Thyroid gland (tissue), 4 donors: ENCODE measurements at regions not wholly inside any gene's neighbourhood (a gene's known extent, or its start where the extent isn't known, plus 50 kb on each side); places are given as distances from the start of the nearest gene placed in this dataset.

ENCODE experiments used
- DNase-seq, 2 donors: peaks; one replicate each; pipeline ENCODE4 v3.0.0-alpha.2; 2019
- H3K27ac ChIP-seq, 3 donors: fragments of 200-600 bp; sonication (generic); 1 replicate in 2 of 3; 2 replicates in 1 of 3; pipeline ENCODE4 v1.5.1; 2016 to 2019; ENCODE audit warnings: mild to moderate bottlenecking in 1 of 3, moderate library complexity in 1 of 3
- H3K27me3 ChIP-seq: fragments of 200-600 bp; sonication (generic); one replicate; pipeline ENCODE4 v1.5.1; 2019
- H3K36me3 ChIP-seq, 2 donors: fragments of 200-600 bp; sonication (generic); one replicate each; pipeline ENCODE4 v1.5.1; 2016 to 2019
- H3K4me1 ChIP-seq, 2 donors: fragments of 200-600 bp; sonication (generic); one replicate each; pipeline ENCODE4 v1.5.1; 2017 to 2019
- H3K4me3 ChIP-seq, 3 donors: fragments of 200-600 bp; sonication (generic); replicated peaks in 1 of 3; 1 replicate in 2 of 3; 2 replicates in 1 of 3; pipeline ENCODE4 v1.5.1; 2016; ENCODE audit warnings: mild to moderate bottlenecking in 1 of 3
- H3K9me3 ChIP-seq: fragments of 200-600 bp; sonication (generic); one replicate; pipeline ENCODE4 v1.5.1; 2017
- POLR2A ChIP-seq, 2 donors: fragments of 450-650 bp; IDR thresholded peaks; one replicate each; pipeline ENCODE4 v1.6.1; 2017; ENCODE audit warnings: antibody characterized with exemption in 2 of 2, mild to moderate bottlenecking in 2 of 2, moderate library complexity in 1 of 2
- WGBS, 2 donors: methylation state at CpG; one replicate each; pipeline ENCODE4 v1.1.5; 2017; 5-methylcytosine and 5-hydroxymethylcytosine counted together
- intact Hi-C: fragments of 100-400 bp; cut with DNase I; formaldehyde crosslinking; loops from one replicate; pipeline ENCODE4 v1.15.1; 2023
- TF ChIP-seq, protein P1 (sequence below), 6 experiments: fragments of 200-600 bp in 3 of 6; fragments of 450-650 bp in 3 of 6; sonication (generic) in 3 of 6; IDR thresholded peaks; one replicate each; pipeline ENCODE4 v1.5.1; 2016 to 2019; ENCODE audit warnings: antibody characterized with exemption in 6 of 6, mild to moderate bottlenecking in 2 of 6, inconsistent platforms in 1 of 6, moderate library complexity in 1 of 6

DNA sequence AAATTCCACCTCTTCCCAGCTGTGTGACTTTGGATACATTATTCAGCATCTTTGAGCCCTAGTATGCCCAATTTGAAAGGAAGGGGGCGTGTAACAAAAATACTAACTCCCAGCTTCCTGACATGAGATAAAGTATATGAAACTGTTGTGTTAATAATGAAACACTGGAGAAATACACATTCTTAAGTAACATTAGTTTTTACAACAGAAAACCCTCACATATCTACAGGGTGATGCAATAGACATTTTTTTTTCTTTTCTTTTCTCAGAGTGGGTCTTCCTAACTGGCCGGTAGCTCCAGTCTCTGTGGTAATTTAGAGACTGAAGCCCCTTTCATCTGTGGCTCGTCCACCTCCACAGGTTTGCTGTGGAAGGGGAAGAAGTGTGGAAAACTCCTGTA, 79.5 kb downstream of the CD83 start:
- intact Hi-C loops, result no loop called here
- WGBS, 2 donors, result 84 to 86% methylated on average over 3 of the region's 3 CpGs
- H3K36me3 ChIP-seq, result no peaks in the 10 kb centered on the region

DNA sequence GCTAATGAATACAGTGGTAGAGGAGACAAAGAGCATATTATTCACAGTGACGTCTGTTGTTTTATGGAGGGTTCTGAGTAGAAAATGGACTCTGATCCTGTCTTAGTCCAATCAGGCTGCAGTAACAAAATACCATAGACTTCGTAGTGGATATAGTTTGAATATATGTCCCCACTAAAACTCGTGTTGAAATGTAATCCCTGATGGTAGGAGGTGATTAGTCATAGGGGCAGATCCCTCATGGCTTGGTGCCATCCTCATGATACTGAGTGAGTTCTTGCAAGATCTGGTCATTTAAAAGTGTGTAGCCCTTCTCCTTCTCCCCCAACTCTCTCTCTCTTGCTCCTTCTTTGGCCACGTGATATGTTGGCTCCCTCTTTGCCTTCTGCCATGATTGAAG, 82.5 kb downstream of the CD83 start:
- no peak overlapping the region for H3K27ac ChIP-seq
- no peaks in the 10 kb centered on the region for H3K36me3 ChIP-seq
- TF ChIP-seq, protein P1, sequence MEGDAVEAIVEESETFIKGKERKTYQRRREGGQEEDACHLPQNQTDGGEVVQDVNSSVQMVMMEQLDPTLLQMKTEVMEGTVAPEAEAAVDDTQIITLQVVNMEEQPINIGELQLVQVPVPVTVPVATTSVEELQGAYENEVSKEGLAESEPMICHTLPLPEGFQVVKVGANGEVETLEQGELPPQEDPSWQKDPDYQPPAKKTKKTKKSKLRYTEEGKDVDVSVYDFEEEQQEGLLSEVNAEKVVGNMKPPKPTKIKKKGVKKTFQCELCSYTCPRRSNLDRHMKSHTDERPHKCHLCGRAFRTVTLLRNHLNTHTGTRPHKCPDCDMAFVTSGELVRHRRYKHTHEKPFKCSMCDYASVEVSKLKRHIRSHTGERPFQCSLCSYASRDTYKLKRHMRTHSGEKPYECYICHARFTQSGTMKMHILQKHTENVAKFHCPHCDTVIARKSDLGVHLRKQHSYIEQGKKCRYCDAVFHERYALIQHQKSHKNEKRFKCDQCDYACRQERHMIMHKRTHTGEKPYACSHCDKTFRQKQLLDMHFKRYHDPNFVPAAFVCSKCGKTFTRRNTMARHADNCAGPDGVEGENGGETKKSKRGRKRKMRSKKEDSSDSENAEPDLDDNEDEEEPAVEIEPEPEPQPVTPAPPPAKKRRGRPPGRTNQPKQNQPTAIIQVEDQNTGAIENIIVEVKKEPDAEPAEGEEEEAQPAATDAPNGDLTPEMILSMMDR (IDR thresholded peaks at IDR 0.05), result no peak
- no peak for TF ChIP-seq POLR2A (IDR thresholded peaks at IDR 0.05)
- 84 to 91% methylated on average over 4 of the region's 4 CpGs for WGBS, 2 donors
- H3K4me3 ChIP-seq, result no peak overlapping the region
- no peak for DNase-seq
- intact Hi-C loops, result loop anchor here (10.0 kb wide), 1 partner anchor 65 kb away; no protein-coding TSS in a partner anchor
- no peaks in the 10 kb centered on the region for H3K9me3 ChIP-seq
- no peaks in the 10 kb centered on the region for H3K4me1 ChIP-seq
- H3K27me3 ChIP-seq, result no peaks in the 10 kb centered on the region

More for the DNA sequence above, 79.5 kb downstream of the CD83 start:
- H3K27ac ChIP-seq, result no peak overlapping the region
- H3K27me3 ChIP-seq, result no peaks in the 10 kb centered on the region
- no peak for DNase-seq
- TF ChIP-seq, protein P1 (IDR thresholded peaks at IDR 0.05), result no peak
- no peak for TF ChIP-seq POLR2A (IDR thresholded peaks at IDR 0.05)
- no peaks in the 10 kb centered on the region for H3K9me3 ChIP-seq
- no peak overlapping the region for H3K4me3 ChIP-seq
- no peaks in the 10 kb centered on the region for H3K4me1 ChIP-seq

DNA sequence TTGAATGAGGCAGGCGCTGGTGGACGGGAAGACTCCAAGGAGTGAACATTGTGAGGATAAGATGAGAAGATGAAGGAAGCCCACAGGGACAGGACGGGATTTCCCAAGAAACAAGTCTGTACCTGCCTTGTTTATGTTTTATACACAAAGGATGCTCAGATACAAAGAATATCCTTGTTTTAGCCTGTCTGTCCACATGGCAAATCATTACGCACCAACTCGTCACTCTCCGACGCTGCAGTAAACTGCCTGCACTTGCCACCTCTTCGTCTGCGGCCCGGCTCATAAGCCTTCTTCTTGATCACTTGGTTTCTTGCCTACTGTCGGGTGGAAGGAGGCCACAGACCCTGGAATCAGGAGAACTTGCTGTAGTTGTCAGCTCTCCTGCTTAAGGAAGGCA, 85.4 kb downstream of the CD83 start:
- Histone ChIP-seq H3K4me3 (no peak overlapping the region), H3K4me1 (no peaks in the 10 kb centered on the region), H3K27ac (no peak overlapping the region), H3K36me3 (no peaks in the 10 kb centered on the region), H3K27me3 (no peaks in the 10 kb centered on the region), H3K9me3 (no peaks in the 10 kb centered on the region)
- TF ChIP-seq, protein P1 (IDR thresholded peaks at IDR 0.05), result no peak
- no peak for TF ChIP-seq POLR2A (IDR thresholded peaks at IDR 0.05)
- intact Hi-C loops, result loop anchor here (10.0 kb wide), 1 partner anchor 68 kb away; no protein-coding TSS in a partner anchor
- WGBS, 2 donors, result 91 to 95% methylated on average over 11 of the region's 11 CpGs
- DNase-seq, result no peak

DNA sequence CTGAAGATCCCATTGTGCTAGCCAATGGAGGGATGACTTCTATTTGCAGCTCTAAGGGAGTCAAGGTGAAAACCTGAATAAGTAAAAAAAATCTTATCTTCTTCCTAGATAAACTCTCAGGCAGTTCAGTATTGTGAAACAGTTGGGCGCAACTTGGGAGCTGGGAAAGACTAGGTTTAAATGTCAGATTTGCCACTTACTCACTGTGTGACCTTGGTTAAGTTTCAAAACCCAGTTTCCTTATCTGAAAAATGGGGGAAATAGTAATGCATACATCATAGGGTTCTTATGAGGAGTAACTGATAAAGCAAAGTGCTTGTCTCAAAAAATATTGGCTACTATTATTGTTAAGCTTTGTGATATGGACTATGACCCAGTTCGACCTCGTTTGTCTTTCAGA, 88.8 kb downstream of the CD83 start:
- intact Hi-C loops, result loop anchor here (10.0 kb wide), 1 partner anchor 72 kb away; no protein-coding TSS in a partner anchor
- H3K36me3 ChIP-seq, result no peaks in the 10 kb centered on the region
- WGBS, 2 donors, result 88 to 93% methylated on average over 3 of the region's 3 CpGs
- no peak overlapping the region for H3K4me3 ChIP-seq
- H3K4me1 ChIP-seq, result peaks cover 0 to 7% of the 10 kb centered on the region in 2 donors
- TF ChIP-seq POLR2A (IDR thresholded peaks at IDR 0.05), result no peak
- TF ChIP-seq, protein P1 (IDR thresholded peaks at IDR 0.05), result no peak
- H3K9me3 ChIP-seq, result no peaks in the 10 kb centered on the region
- DNase-seq, result no peak
- H3K27me3 ChIP-seq, result no peaks in the 10 kb centered on the region
- H3K27ac ChIP-seq, result no peak overlapping the region

DNA sequence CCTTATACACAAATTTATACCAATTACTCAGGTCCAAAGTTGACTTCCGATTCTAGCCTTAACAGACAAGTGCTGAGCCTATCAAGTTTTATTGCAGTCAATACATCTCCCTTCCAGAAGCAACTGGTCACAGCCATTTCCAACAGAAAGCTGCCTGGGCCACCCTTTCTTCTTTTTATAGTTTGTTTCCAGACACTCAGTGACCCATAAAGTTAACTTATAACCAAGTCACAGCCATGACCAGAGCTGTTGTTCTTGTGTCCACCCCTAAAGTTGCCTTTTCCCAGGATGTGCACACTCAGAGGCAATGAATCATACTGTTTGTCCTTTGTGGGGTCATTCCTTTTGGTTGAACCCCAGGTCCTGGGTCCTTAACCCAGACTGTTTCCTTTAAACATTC, 89.9 kb downstream of the CD83 start:
- Histone ChIP-seq H3K27me3 (no peaks in the 10 kb centered on the region), H3K36me3 (no peaks in the 10 kb centered on the region), H3K27ac (no peak overlapping the region), H3K9me3 (no peaks in the 10 kb centered on the region), H3K4me1 (peaks cover 0 to 13% of the 10 kb centered on the region in 2 donors), H3K4me3 (no peak overlapping the region)
- intact Hi-C loops, result loop anchor here (10.0 kb wide), 1 partner anchor 73 kb away; no protein-coding TSS in a partner anchor
- no peak for TF ChIP-seq POLR2A (IDR thresholded peaks at IDR 0.05)
- TF ChIP-seq, protein P1 (IDR thresholded peaks at IDR 0.05), result no peak
- no peak for DNase-seq
- WGBS, 2 donors, result 82 to 89% methylated on average over 1 of the region's 1 CpG
